ENCODE measurements at regions not wholly inside any gene's neighbourhood (a gene's known extent, or its start where the extent isn't known, plus 50 kb on each side); places are given as distances from the start of the nearest gene placed in this dataset.
"Not testable (repeated sequence)": the region's sequence is repeated elsewhere in the genome, so short reads cannot be mapped to it uniquely, and the experiment has no call there.

GRCh38 chr2:228447266-228447915, 265.9 kb upstream of the SPHKAP start:
- intact Hi-C loops (cut with DNase I) = no loop called here
- no peak for DNase-seq

GRCh38 chr2:228446734-228447133, 265.2 kb upstream of the SPHKAP start:
- peak in 9 of 10 donors; percentile 9 to 89 (median 44) for DNase-seq
- intact Hi-C loops (cut with DNase I) = no loop called here

GRCh38 chr2:228444161-228444560, 262.7 kb upstream of the SPHKAP start:
- no peak for DNase-seq
- intact Hi-C loops (cut with DNase I) = no loop called here

- no peak for DNase-seq
- intact Hi-C loops (cut with DNase I) = no loop called here
These were observed 252.2 kb upstream of the SPHKAP start for GRCh38 chr2:228433721-228434120.

- intact Hi-C loops (cut with DNase I) = no loop called here
- DNase-seq = no peak
These were observed 250.6 kb upstream of the SPHKAP start for GRCh38 chr2:228432116-228432515.

GRCh38 chr2:228430986-228431385, 249.5 kb upstream of the SPHKAP start:
- DNase-seq = no peak
- intact Hi-C loops (cut with DNase I) = no loop called here

- intact Hi-C loops (cut with DNase I) = no loop called here
- no peak for DNase-seq
These were observed 245.2 kb upstream of the SPHKAP start for GRCh38 chr2:228426502-228427216.

- DNase-seq = peak in 2 of 10 donors; percentile 36 to 51
- intact Hi-C loops (cut with DNase I) = not testable (repeated sequence)
These were observed 244.0 kb upstream of the SPHKAP start for GRCh38 chr2:228425411-228426060.

- no peak for DNase-seq
- intact Hi-C loops (cut with DNase I) = no loop called here
These were observed 236.5 kb upstream of the SPHKAP start for GRCh38 chr2:228417956-228418355.

GRCh38 chr2:228417526-228417925, 236.0 kb upstream of the SPHKAP start:
- no peak for DNase-seq
- intact Hi-C loops (cut with DNase I) = no loop called here

- DNase-seq = no peak
- intact Hi-C loops (cut with DNase I) = no loop called here
These were observed 228.6 kb upstream of the SPHKAP start for GRCh38 chr2:228410061-228410460.

GRCh38 chr2:228409493-228409892, 228.0 kb upstream of the SPHKAP start:
- no peak for DNase-seq
- intact Hi-C loops (cut with DNase I) = no loop called here

GRCh38 chr2:228408529-228409227, 227.2 kb upstream of the SPHKAP start:
- intact Hi-C loops (cut with DNase I) = no loop called here
- DNase-seq = no peak

GRCh38 chr2:228407821-228408220, 226.3 kb upstream of the SPHKAP start:
- no peak for DNase-seq
- intact Hi-C loops (cut with DNase I) = no loop called here

GRCh38 chr2:228401065-228401912, 219.8 kb upstream of the SPHKAP start:
- intact Hi-C loops (cut with DNase I) = no loop called here
- DNase-seq = no peak

GRCh38 chr2:228387776-228388175, 206.3 kb upstream of the SPHKAP start:
- no peak for DNase-seq
- intact Hi-C loops (cut with DNase I) = no loop called here

GRCh38 chr2:228378696-228379425, 197.4 kb upstream of the SPHKAP start:
- intact Hi-C loops (cut with DNase I) = no loop called here
- no peak for DNase-seq

GRCh38 chr2:228378233-228378632, 196.7 kb upstream of the SPHKAP start:
- DNase-seq = no peak
- intact Hi-C loops (cut with DNase I) = no loop called here

- no peak for DNase-seq
- intact Hi-C loops (cut with DNase I) = no loop called here
These were observed 196.0 kb upstream of the SPHKAP start for GRCh38 chr2:228377533-228377932.

GRCh38 chr2:228374741-228375140, 193.3 kb upstream of the SPHKAP start:
- no peak for DNase-seq
- intact Hi-C loops (cut with DNase I) = no loop called here

Data from posterior cingulate gyrus (tissue), 11 donors.